ENCODE measurements at regions not wholly inside any gene's neighbourhood (a gene's known extent, or its start where the extent isn't known, plus 50 kb on each side); places are given as distances from the start of the nearest gene placed in this dataset.

DNA sequence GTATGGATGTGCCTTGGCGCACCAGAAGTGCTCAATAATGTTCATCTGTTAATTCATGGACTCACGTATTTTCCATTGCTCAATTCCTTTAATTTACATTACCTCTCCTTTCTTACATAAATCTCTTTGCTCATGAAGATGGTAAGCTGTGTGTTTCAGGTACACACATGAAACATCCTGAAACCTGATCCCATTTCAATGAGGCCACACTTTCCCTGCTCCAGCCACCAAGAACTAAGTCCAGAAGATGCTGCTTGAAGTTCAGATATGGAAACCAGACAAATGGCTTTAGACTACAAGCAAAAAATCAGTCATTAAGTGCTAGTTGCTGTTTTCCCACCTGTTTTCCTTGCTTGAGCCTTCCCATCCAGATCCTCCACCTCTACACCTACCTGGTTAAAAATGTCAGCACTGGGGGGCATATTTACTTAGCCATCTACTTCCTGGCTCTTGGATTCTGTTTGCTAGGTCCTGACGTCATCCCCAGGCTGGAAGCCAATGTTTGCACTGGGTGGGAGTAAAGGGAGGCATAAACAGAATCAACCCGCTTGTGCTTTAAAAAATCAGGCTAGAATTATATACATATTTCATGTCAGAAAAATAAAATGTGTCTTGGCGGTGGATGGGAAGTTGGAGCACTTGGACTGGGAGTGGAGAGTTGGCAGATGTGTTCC, 309.7 kb downstream of the OSR1 start:
- TF ChIP-seq POLR2AphosphoS5 (IDR thresholded peaks at IDR 0.05) (no peak), POLR2A (IDR thresholded peaks at IDR 0.05) (no peak)
- TF ChIP-seq, protein P1, sequence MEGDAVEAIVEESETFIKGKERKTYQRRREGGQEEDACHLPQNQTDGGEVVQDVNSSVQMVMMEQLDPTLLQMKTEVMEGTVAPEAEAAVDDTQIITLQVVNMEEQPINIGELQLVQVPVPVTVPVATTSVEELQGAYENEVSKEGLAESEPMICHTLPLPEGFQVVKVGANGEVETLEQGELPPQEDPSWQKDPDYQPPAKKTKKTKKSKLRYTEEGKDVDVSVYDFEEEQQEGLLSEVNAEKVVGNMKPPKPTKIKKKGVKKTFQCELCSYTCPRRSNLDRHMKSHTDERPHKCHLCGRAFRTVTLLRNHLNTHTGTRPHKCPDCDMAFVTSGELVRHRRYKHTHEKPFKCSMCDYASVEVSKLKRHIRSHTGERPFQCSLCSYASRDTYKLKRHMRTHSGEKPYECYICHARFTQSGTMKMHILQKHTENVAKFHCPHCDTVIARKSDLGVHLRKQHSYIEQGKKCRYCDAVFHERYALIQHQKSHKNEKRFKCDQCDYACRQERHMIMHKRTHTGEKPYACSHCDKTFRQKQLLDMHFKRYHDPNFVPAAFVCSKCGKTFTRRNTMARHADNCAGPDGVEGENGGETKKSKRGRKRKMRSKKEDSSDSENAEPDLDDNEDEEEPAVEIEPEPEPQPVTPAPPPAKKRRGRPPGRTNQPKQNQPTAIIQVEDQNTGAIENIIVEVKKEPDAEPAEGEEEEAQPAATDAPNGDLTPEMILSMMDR (IDR thresholded peaks at IDR 0.05): no peak
